HepG2 (cell line): ENCODE measurements at regions not wholly inside any gene's neighbourhood (a gene's known extent, or its start where the extent isn't known, plus 50 kb on each side); places are given as distances from the start of the nearest gene placed in this dataset.

Source experiments
- ATAC-seq: fragments of 200-7000 bp; cut with Tn5 transposase; 3 replicates; pipeline ENCODE4 v1.9.1; 2020; ENCODE audit warnings: mild to moderate bottlenecking, moderate library complexity
- BruUV-seq: library from RNA; stranded (reverse); fragments of 400-500 nt; replicated peaks from 2 replicates; lab custom pipeline; 2021; lab: Mats Ljungman, UMichigan
- CTCF ChIA-PET: fragments of 300-600 bp; formaldehyde crosslinking; extraction: SDS; loops from one replicate; lab custom pipeline; 2021; ENCODE audit warnings: low total read pairs, inconsistent platforms, low intra/inter-chr PET ratio; lab: Yijun Ruan, JAX
- POLR2A ChIA-PET: fragments of 350-600 bp; sonication (Branson Sonifier 250); formaldehyde crosslinking; loops from one replicate; lab custom pipeline; 2020; ENCODE audit warnings: antibody characterized with exemption, inconsistent platforms; lab: Yijun Ruan, JAX
- DNase-seq: peaks from one replicate; pipeline ENCODE4 v3.0.0-alpha.2; 2015; ENCODE audit warnings: low spot score
- FAIRE-seq: peaks from 3 replicates; lab custom pipeline; 2011; peaks lifted over from hg19 to GRCh38; lab: Jason Lieb, UNC
- H2AFZ ChIP-seq: one replicate; pipeline ENCODE4 v1.6.1; 2011; ENCODE audit warnings: low read length, inconsistent platforms
- H3K27ac ChIP-seq: fragments of 300-600 bp; 3 replicates; pipeline ENCODE4 v1.8.0; 2011; ENCODE audit warnings: mixed run types, mild to moderate bottlenecking, mixed read lengths, low read length, inconsistent platforms; ENCODE audit not compliant: insufficient read depth; ENCODE audit errors: extremely low read length
- H3K27me3 ChIP-seq, 2 experiments: fragments of 200-600 bp in 1 of 2; 2 replicates in 1 of 2; 3 replicates in 1 of 2; pipeline versions ENCODE4 v1.6.0 to v1.8.0; 2011; ENCODE audit warnings: low read length in 2 of 2, mild to moderate bottlenecking in 2 of 2, moderate library complexity in 2 of 2, inconsistent platforms in 1 of 2; ENCODE audit not compliant: insufficient read depth in 2 of 2, control insufficient read depth in 1 of 2
- H3K36me3 ChIP-seq, 2 experiments: fragments of 200-600 bp in 1 of 2; replicated peaks in 1 of 2; 2 replicates in 1 of 2; 3 replicates in 1 of 2; pipeline versions ENCODE4 v1.5.1 to v1.8.0; 2011; ENCODE audit warnings: low read length in 2 of 2, inconsistent platforms in 1 of 2; ENCODE audit not compliant: insufficient read depth in 2 of 2, control insufficient read depth in 1 of 2
- H3K4me1 ChIP-seq: 2 replicates; pipeline ENCODE4 v1.5.1; 2012; ENCODE audit warnings: low read length, inconsistent platforms; ENCODE audit not compliant: insufficient read depth
- H3K4me2 ChIP-seq: 2 replicates; pipeline ENCODE4 v1.6.0; 2011; ENCODE audit warnings: low read depth, low read length, inconsistent platforms
- H3K4me3 ChIP-seq, 3 experiments: fragments of 200-600 bp in 1 of 3; sonication (generic), shearing (Covaris generic) in 1 of 3; replicated peaks in 1 of 3; 2 replicates each; pipeline ENCODE4 v1.5.1; 2011 to 2016; ENCODE audit warnings: low read length in 3 of 3, inconsistent platforms in 2 of 3, low read depth in 2 of 3, mild to moderate bottlenecking in 2 of 3, control low read depth in 1 of 3, mixed read lengths in 1 of 3; ENCODE audit not compliant: insufficient read depth in 1 of 3
- H3K79me2 ChIP-seq: one replicate; pipeline ENCODE4 v1.6.1; 2011; ENCODE audit warnings: low read length, inconsistent platforms; ENCODE audit not compliant: insufficient read depth
- H3K9ac ChIP-seq: 2 replicates; pipeline ENCODE4 v1.6.0; 2011; ENCODE audit warnings: mild to moderate bottlenecking, low read depth, low read length, inconsistent platforms; ENCODE audit not compliant: insufficient read depth
- H3K9me3 ChIP-seq: 2 replicates; pipeline ENCODE4 v1.5.1; 2012; ENCODE audit warnings: mild to moderate bottlenecking, low read length
- H4K20me1 ChIP-seq: 2 replicates; pipeline ENCODE4 v1.6.0; 2011; ENCODE audit warnings: inconsistent platforms, mild to moderate bottlenecking, low read length, moderate library complexity; ENCODE audit not compliant: insufficient read depth
- CREB1 ChIP-seq, 2 experiments: fragments of 450-650 bp in 1 of 2; IDR thresholded peaks; 2 replicates each; pipeline ENCODE4 v1.6.1; 2016 to 2017; ENCODE audit warnings: control low read depth in 1 of 2, mild to moderate bottlenecking in 1 of 2, missing compliant biosample characterization in 1 of 2, missing genetic modification characterization in 1 of 2
- MAFF ChIP-seq: IDR thresholded peaks from 2 replicates; pipeline ENCODE4 v1.6.1; 2011; ENCODE audit warnings: low read depth, low read length, improper control_type of control experiment
- MAFK ChIP-seq, 2 experiments: IDR thresholded peaks in 1 of 2; conservative IDR thresholded peaks in 1 of 2; 2 replicates each; pipeline ENCODE4 v1.6.1; 2011; ENCODE audit warnings: improper control_type of control experiment in 2 of 2, low read length in 2 of 2
- MYNN ChIP-seq: sonication (generic); formaldehyde crosslinking; IDR thresholded peaks from 2 replicates; pipeline ENCODE4 v1.4.0; 2020; ENCODE audit warnings: mild to moderate bottlenecking, low read depth, missing genetic modification reagents
- WIZ ChIP-seq: sonication (generic); formaldehyde crosslinking; IDR thresholded peaks from 2 replicates; pipeline ENCODE4 v1.5.1; 2020; ENCODE audit warnings: mild to moderate bottlenecking, missing genetic modification reagents
- ZMYM3 ChIP-seq: sonication (generic); formaldehyde crosslinking; IDR thresholded peaks from 2 replicates; pipeline ENCODE4 v1.5.1; 2020; ENCODE audit warnings: mild to moderate bottlenecking, missing genetic modification reagents
- ZNF577 ChIP-seq: sonication (generic); formaldehyde crosslinking; IDR thresholded peaks from 2 replicates; pipeline ENCODE4 v1.4.0; 2020; ENCODE audit warnings: mild to moderate bottlenecking, low read depth, missing genetic modification reagents, borderline replicate concordance
- WGBS: methylation state at CpG from one replicate; pipeline ENCODE4 v1.1.6; 2017; ENCODE audit warnings: low lambda C conversion rate; 5-methylcytosine and 5-hydroxymethylcytosine counted together
- in situ Hi-C: cut with HindIII; loops from 2 replicates; pipeline ENCODE4 v1.10.0; 2017; ENCODE audit warnings: low pct_unique_long_range_greater_than_20kb; ENCODE audit not compliant: extremely low pct_ligation_motif_present
- intact Hi-C: fragments of 100-400 bp; cut with micrococcal nuclease; formaldehyde crosslinking; loops from one replicate; pipeline ENCODE4 v1.10.0; 2022; ENCODE audit not compliant: unreplicated experiment
- TF ChIP-seq, protein P1 (sequence below): sonication (generic); formaldehyde crosslinking; IDR thresholded peaks from 2 replicates; pipeline ENCODE4 v1.4.0; 2020; ENCODE audit warnings: missing genetic modification reagents, borderline replicate concordance

DNA sequence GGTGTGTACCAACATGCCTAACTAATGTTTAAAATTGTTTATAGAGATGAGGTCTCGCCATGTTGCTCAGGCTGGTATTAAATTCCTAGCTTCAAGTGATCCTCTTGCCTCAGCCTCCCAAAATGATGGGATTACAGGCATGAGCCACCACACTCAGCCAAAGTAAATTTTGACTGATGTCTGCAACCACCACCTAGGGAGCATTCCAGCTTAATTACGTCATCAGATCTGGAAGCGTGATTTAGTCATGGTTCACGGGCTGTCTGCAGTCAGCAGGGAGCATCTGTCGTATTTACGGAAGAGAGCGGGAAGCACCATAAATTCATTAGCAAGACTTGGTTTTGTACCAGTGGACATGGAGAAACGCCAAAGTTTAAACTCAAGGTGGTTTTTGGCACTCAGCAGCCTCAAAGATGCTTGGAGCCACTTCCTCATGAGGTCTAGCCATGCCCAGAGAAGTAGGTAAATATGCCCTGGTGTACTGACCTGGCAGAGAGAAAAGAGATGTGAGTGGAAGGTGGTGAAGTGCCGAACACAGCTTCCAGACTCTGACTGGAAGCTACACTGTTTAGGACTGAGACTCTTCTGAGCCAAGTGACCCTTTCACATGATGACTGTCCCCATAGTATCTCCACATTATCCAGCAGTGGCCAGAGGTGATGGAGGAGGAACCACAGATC is 60.8 kb upstream of the SLC35F3 start (continued):
- TF ChIP-seq MYNN (CRISPR knock-in tag) = no peak
- TF ChIP-seq CREB1 (IDR thresholded peaks at IDR 0.05) = peak; percentile 82
- no peak for TF ChIP-seq CREB1 (CRISPR knock-in tag; IDR thresholded peaks at IDR 0.05)
- no peak for TF ChIP-seq WIZ (CRISPR knock-in tag)
- TF ChIP-seq ZMYM3 (CRISPR knock-in tag) = no peak

- ChIA-PET CTCF (no interaction called here), POLR2A (no interaction called here)
Observed at GRCh38 chr1:233844275-233844674, 60.2 kb upstream of the SLC35F3 start.

More at GRCh38 chr1:233844275-233844674, 60.2 kb upstream of the SLC35F3 start:
- Histone ChIP-seq H3K4me1 (no peaks in the 10 kb centered on the region), H3K36me3 (no peaks in the 10 kb centered on the region), H4K20me1 (no peaks in the 10 kb centered on the region), H3K9me3 (no peaks in the 10 kb centered on the region), H3K9ac (no peak overlapping the region), H3K79me2 (no peaks in the 10 kb centered on the region), H3K4me2 (no peak overlapping the region), H3K27me3 (no peaks in the 10 kb centered on the region), H2AFZ (no peak overlapping the region), H3K4me3 (no peak overlapping the region), H3K27ac (no peak overlapping the region)
- TF ChIP-seq, protein P1, sequence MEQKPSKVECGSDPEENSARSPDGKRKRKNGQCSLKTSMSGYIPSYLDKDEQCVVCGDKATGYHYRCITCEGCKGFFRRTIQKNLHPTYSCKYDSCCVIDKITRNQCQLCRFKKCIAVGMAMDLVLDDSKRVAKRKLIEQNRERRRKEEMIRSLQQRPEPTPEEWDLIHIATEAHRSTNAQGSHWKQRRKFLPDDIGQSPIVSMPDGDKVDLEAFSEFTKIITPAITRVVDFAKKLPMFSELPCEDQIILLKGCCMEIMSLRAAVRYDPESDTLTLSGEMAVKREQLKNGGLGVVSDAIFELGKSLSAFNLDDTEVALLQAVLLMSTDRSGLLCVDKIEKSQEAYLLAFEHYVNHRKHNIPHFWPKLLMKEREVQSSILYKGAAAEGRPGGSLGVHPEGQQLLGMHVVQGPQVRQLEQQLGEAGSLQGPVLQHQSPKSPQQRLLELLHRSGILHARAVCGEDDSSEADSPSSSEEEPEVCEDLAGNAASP (CRISPR knock-in tag) = no peak
- peak; percentile 76 to 77 for TF ChIP-seq MAFK (conservative IDR thresholded peaks at IDR 0.05 in 1 of 2, IDR thresholded peaks at IDR 0.05 in 1 of 2; ENCODE audit: low read length in 2 of 2)
- TF ChIP-seq ZNF577 (CRISPR knock-in tag) = no peak
- TF ChIP-seq MAFF = peak; percentile 56
- DNase-seq = no peak
- no peak for ATAC-seq
- FAIRE-seq = no peak
- in situ Hi-C loops = no loop called here
- no TSS peak for BruUV-seq
- 45% methylated on average over 2 of the region's 2 CpGs for WGBS
- intact Hi-C loops = no loop called here
